GM13977 (cell line): ENCODE measurements at regions not wholly inside any gene's neighbourhood (a gene's known extent, or its start where the extent isn't known, plus 50 kb on each side); places are given as distances from the start of the nearest gene placed in this dataset.

ENCODE experiments used
- DNase-seq: peaks from one replicate; pipeline ENCODE4 v3.0.0; 2012; ENCODE audit warnings: low spot score
- in situ Hi-C: fragments of 300-500 bp; cut with MboI; formaldehyde crosslinking; loops from one replicate; pipeline ENCODE4 v1.12.0; 2022; ENCODE audit warnings: low sequenced_read_pairs, low pct_unique_long_range_greater_than_20kb, mixed read lengths, inconsistent platforms; ENCODE audit not compliant: unreplicated experiment
- TF ChIP-seq, protein P1 (sequence below): IDR thresholded peaks from 2 replicates; pipeline ENCODE4 v1.5.1; 2012; ENCODE audit warnings: mild to moderate bottlenecking, control low read depth; ENCODE audit not compliant: insufficient read depth; ENCODE audit errors: extremely low read depth, missing control alignments

DNA sequence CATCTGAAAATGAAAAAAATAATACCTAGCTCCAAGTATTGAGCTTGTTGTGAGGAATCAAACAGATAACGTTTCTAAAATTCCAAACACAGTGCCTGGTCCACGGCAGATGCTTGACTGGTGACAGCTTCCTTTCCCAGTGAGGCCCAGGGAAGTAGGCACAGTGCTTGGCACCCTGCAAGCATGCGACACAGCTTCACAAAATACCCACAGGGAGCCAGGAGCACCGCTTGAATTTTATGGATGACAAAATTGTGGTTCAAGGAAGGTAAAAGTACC is 205.1 kb upstream of the TNP1 start:
- no peak for DNase-seq
- TF ChIP-seq, protein P1, sequence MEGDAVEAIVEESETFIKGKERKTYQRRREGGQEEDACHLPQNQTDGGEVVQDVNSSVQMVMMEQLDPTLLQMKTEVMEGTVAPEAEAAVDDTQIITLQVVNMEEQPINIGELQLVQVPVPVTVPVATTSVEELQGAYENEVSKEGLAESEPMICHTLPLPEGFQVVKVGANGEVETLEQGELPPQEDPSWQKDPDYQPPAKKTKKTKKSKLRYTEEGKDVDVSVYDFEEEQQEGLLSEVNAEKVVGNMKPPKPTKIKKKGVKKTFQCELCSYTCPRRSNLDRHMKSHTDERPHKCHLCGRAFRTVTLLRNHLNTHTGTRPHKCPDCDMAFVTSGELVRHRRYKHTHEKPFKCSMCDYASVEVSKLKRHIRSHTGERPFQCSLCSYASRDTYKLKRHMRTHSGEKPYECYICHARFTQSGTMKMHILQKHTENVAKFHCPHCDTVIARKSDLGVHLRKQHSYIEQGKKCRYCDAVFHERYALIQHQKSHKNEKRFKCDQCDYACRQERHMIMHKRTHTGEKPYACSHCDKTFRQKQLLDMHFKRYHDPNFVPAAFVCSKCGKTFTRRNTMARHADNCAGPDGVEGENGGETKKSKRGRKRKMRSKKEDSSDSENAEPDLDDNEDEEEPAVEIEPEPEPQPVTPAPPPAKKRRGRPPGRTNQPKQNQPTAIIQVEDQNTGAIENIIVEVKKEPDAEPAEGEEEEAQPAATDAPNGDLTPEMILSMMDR = no peak
- in situ Hi-C loops = no loop called here

DNA sequence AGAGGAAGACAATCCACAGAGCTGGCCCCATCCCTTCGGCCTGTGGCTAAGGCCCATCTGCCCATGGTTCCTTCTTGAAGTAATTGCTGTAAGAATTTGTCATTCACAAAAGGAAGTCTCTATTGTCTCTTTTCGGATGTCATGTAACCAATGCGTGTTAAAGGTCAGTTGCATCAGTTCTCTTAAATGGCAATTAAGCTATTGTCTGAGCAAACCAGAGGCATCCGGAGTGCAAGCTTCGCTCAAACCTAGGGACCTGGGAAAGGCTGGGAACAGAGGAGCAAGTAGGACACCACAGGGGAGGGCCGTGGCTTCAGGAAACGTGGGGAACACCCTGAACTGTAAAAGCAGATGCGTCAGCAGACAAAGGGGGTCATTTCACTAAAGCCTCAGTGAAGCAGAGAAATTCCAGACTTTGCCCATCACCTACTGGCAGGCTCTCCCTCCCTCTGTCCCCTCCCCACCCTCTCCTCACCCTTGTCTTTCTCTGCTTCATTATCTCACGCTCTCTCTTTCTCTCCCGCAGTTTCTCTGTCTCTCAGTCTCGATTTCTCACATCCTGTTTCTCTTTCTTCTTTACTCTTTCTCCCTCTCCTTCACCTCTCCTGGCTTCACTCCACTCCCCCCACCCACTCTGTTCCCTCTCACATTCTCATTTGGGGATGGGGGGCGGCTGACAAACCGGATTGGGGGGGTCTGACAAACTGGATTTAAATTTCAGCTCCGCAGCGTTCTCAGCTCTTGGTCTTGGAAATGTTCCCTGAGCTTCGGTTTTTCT is 204.6 kb upstream of the TNP1 start:
- in situ Hi-C loops = no loop called here
- no peak for DNase-seq
- TF ChIP-seq, protein P1 = no peak

DNA sequence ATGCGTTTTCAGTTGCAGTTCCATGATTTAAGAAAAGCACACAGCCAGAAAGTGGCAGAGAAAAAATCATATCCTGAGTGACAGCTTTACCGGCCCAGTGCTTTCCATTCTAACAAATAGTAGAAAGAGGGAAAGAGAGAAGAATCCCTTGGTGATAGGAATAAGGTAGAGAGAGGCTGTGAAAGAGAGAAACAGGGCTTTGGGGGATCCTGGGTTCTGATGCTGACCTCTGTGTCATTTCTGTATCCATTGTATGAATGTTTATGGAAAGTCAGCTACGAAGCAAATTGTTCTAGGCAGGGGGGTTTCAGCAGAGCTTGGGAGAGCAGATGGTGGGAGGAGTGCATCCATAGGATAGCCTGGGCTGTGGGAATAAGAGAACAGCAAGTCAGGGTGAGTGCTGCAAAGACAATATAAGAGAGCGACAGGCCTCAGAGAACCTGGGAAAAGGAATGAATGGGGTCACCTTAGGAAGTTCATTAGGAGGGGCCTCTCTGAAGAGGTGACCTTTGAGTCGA is 203.4 kb upstream of the TNP1 start:
- in situ Hi-C loops = no loop called here
- TF ChIP-seq, protein P1 = no peak
- DNase-seq = no peak

DNA sequence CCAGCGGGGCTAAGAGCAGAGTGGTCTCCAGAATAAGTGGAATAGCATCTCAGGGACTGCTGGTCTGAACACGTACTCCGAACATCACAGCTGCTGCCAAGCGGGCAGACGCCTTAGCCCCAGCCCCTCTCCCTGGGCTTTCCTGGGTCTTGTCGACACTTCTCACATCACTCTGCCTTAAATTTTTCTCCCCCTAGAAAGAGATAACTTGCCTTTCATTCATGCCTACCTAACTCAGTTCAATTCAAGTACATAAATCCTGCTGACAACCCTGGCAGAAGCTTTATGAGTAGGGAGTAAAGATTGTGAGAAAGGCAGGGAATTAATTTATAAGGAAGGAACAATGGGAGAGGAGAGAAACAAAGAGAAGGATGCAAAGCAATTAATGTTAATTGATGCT is 202.9 kb upstream of the TNP1 start:
- TF ChIP-seq, protein P1 = no peak
- DNase-seq = no peak
- in situ Hi-C loops = no loop called here

DNA sequence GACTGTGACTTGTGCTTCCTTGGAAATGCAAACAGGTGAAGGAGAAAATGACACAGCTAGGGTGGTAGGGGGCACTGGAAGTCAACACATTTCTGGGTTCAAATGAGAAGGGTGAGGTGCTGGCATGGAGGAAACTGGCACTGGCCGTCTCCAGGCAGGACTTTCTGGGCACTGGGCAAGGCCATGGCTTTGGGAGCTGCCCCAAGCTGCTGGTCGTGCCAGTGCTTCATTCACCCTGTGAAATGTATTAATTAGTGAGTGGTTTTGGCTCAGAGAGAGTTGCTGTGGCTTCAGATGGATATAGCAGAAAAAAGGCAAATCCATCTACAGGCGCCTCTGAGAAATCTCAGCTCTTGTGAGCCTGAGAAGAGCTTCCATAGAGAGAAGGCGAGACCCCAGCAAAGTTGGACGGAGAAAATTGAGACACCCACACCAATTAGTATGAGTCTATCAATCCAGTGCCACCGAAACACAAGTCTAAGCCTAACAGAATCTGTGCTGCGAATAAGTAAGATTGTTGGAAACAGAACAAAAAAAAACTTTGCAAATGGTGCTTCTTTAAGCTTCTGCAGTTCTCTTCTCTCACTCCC is 202.1 kb upstream of the TNP1 start:
- TF ChIP-seq, protein P1 = no peak
- in situ Hi-C loops = no loop called here
- DNase-seq = no peak

DNA sequence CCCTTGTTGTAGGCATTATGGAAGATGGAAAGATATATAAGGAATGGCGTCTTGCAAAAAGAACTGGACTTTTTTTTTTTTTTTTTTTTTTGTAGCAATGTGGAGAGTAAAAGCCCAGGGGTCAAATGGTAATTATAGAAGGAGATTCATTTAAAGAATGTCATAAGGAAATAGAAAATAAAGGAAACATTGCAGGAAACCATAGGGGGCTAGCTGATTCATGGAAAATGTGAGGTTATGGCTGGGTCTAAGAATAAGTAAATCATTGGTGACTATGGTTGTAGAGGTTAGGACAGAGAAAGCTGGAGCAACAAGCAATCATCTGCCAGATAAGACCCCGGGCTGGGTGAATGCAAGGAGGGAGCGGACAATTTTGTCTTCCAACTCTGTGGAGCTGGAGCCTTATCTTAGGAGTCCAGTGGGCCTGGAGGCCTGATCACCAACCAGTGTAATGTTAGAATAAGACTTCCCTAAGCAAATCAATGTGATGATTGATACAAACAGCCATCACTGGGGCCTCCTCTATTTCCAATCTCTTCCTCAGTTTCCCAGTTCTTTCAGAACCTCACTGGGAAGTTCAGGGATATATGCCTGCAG is 201.2 kb upstream of the TNP1 start:
- in situ Hi-C loops = no loop called here
- no peak for DNase-seq
- TF ChIP-seq, protein P1 = no peak
